ENCODE measurements at regions not wholly inside any gene's neighbourhood (a gene's known extent, or its start where the extent isn't known, plus 50 kb on each side); places are given as distances from the start of the nearest gene placed in this dataset.

DNA sequence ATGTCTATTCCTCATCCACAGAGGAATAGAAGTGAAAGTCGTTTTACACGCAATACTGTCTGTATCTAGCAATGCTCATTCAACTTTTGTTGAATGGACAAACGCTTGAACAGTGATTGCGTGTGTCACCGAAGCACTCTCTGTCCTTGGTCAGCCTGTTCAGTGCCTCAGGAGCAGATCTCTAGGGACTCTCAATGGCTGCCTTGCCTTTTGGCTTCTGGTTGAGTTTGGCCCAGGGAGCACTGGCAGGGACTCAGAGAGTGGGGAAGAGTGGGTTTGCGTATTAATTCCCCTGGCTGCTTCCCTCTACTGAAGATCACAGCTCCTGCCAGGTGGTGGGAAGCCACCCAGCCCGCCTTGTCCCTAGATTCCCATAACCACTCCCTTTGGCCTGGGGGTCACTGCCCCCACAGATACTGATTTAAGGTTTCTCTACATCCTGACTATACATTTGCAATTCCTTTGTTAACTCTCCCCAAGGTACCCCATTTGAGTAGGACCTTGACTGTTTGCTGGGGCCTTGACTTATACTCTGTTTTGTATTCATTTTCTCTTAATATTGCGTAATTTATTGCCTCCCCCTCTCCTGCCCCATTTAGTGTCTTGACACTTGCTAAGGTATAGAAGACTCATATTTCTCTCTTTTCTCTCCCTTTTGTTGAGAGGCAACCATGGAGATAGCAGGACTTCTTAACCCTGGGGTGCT lies 61.7 kb upstream of the USP24 start:
- H3K9me3 ChIP-seq, result no peaks in the 10 kb centered on the region
- no peaks in the 10 kb centered on the region for H3K27me3 ChIP-seq
- H3K4me1 ChIP-seq, result peaks cover 4% of the 10 kb centered on the region; the same call in 1 of the 2 replicates
- no peaks in the 10 kb centered on the region for H3K36me3 ChIP-seq
- TF ChIP-seq, protein P1, sequence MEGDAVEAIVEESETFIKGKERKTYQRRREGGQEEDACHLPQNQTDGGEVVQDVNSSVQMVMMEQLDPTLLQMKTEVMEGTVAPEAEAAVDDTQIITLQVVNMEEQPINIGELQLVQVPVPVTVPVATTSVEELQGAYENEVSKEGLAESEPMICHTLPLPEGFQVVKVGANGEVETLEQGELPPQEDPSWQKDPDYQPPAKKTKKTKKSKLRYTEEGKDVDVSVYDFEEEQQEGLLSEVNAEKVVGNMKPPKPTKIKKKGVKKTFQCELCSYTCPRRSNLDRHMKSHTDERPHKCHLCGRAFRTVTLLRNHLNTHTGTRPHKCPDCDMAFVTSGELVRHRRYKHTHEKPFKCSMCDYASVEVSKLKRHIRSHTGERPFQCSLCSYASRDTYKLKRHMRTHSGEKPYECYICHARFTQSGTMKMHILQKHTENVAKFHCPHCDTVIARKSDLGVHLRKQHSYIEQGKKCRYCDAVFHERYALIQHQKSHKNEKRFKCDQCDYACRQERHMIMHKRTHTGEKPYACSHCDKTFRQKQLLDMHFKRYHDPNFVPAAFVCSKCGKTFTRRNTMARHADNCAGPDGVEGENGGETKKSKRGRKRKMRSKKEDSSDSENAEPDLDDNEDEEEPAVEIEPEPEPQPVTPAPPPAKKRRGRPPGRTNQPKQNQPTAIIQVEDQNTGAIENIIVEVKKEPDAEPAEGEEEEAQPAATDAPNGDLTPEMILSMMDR (IDR thresholded peaks at IDR 0.05; ENCODE audit: low read depth, low read length), result no peak
- H3K4me3 ChIP-seq (ENCODE audit: low read depth, low read length), result no peak overlapping the region; the same call in 1 of the 2 replicates
- DNase-seq, result no peak

DNA sequence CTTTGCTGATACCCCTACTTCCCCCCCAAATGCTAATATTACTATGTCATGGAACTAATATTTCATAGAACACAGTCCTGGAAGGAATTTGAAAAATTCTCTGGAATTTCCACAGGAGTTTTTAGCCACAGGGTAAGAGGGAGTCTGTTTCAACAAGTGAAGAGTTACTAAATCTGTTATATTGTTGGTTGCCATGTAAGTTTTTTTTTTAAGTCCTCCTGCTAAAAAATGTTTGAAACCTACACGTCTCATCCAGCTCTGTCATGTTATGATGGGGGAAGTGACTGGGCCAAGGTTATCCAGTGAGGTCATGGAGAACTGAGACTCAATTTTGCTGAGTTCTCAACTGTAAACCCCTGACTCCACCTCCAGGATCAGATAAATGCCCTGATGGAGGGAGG lies 60.8 kb upstream of the USP24 start:
- no peaks in the 10 kb centered on the region for H3K9me3 ChIP-seq
- peaks cover 4% of the 10 kb centered on the region; the same call in 1 of the 2 replicates for H3K4me1 ChIP-seq
- no peak overlapping the region for H3K4me3 ChIP-seq (ENCODE audit: low read depth, low read length)
- no peaks in the 10 kb centered on the region for H3K27me3 ChIP-seq
- no peak for DNase-seq
- H3K36me3 ChIP-seq, result no peaks in the 10 kb centered on the region
- TF ChIP-seq, protein P1 (IDR thresholded peaks at IDR 0.05; ENCODE audit: low read depth, low read length), result no peak

DNA sequence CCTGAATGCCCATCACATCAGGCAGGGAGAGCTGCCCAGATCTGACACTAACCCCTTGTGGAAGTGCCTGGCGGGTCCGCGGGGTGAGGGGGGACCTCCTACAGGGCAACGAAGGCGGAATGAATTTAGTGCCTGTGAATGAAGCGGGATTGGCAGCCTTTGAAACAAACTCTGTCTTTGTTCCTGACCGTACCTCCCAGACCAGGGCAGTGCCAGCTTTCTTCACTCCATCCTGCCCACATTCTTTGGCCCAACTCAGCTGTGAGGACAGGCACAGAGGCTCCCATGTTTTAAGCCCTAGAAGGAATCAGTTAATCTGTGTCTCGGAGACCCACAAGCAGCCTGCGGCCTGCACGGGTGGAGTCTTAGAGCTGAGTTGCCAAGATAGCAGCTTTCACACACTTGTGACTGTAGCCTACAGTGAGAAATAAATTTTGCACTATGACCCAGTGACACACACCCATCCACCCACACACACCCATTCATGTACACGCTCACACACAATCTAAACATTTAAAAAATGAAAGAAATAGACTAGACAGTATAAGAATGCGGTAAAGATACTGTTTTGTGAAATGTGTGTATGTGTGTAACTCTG lies 60.1 kb upstream of the USP24 start:
- H3K9me3 ChIP-seq, result no peaks in the 10 kb centered on the region
- H3K36me3 ChIP-seq, result no peaks in the 10 kb centered on the region
- peaks cover 4% of the 10 kb centered on the region; the same call in 1 of the 2 replicates for H3K4me1 ChIP-seq
- TF ChIP-seq, protein P1 (IDR thresholded peaks at IDR 0.05; ENCODE audit: low read depth, low read length), result no peak
- H3K4me3 ChIP-seq (ENCODE audit: low read depth, low read length), result no peak overlapping the region
- H3K27me3 ChIP-seq, result no peaks in the 10 kb centered on the region
- DNase-seq, result no peak

DNA sequence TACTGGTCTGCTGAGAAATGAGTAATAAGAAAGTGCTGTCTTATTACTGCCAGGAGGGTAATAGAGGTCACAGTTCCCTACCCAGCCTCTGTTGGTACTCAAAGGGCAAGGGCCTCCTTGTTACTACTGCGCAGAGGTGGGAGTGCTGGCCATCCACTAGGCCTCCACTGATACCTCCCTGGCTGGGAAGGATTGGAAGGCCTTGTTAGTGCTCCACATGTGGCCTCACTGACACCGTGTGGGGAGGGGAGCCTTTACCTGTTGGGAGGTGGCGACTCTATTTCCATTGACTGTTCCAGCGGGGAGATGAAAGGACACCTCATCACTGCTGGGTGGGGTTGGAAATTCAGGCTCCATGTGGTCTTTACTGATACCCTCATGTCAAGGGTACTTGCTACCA lies 57.8 kb upstream of the USP24 start:
- TF ChIP-seq, protein P1 (IDR thresholded peaks at IDR 0.05; ENCODE audit: low read depth, low read length), result no peak

More for the DNA sequence above, 57.8 kb upstream of the USP24 start:
- H3K4me1 ChIP-seq, result peaks cover 4% of the 10 kb centered on the region; the same call in 1 of the 2 replicates
- H3K9me3 ChIP-seq, result no peaks in the 10 kb centered on the region
- H3K27me3 ChIP-seq, result no peaks in the 10 kb centered on the region
- H3K4me3 ChIP-seq (ENCODE audit: low read depth, low read length), result no peak overlapping the region
- DNase-seq, result no peak
- H3K36me3 ChIP-seq, result no peaks in the 10 kb centered on the region
